ENCODE measurements at regions not wholly inside any gene's neighbourhood (a gene's known extent, or its start where the extent isn't known, plus 50 kb on each side); places are given as distances from the start of the nearest gene placed in this dataset.

GRCh38 chr5:5954275-5954598 is 424.1 kb downstream of the MED10 start:
- ATAC-seq: no peak
- Histone ChIP-seq H3K9me3 (peaks cover 8% of the 10 kb centered on the region), H3K36me3 (ENCODE audit: low read depth) (no peaks in the 10 kb centered on the region), H3K4me1 (ENCODE audit: low read depth) (no peaks in the 10 kb centered on the region), H3K4me3 (no peak overlapping the region)
- TF ChIP-seq CTCF (IDR thresholded peaks at IDR 0.05): no peak
- no peak for DNase-seq
- intact Hi-C loops (cut with DNase I, micrococcal nuclease): no loop called here

GRCh38 chr5:5953584-5954274 is 424.6 kb downstream of the MED10 start:
- Histone ChIP-seq H3K9me3 (peaks cover 8% of the 10 kb centered on the region), H3K36me3 (ENCODE audit: low read depth) (no peaks in the 10 kb centered on the region), H3K4me1 (ENCODE audit: low read depth) (no peaks in the 10 kb centered on the region), H3K4me3 (no peak overlapping the region)
- TF ChIP-seq CTCF (IDR thresholded peaks at IDR 0.05): no peak
- DNase-seq (no peak), ATAC-seq (no peak)
- intact Hi-C loops (cut with DNase I, micrococcal nuclease): no loop called here

GRCh38 chr5:5951953-5952352 is 426.4 kb downstream of the MED10 start:
- no peak for DNase-seq
- Histone ChIP-seq H3K9me3 (no peaks in the 10 kb centered on the region), H3K4me3 (no peak overlapping the region), H3K4me1 (ENCODE audit: low read depth) (no peaks in the 10 kb centered on the region), H3K36me3 (ENCODE audit: low read depth) (no peaks in the 10 kb centered on the region)
- TF ChIP-seq CTCF (IDR thresholded peaks at IDR 0.05): no peak
- no peak for ATAC-seq
- intact Hi-C loops (cut with DNase I, micrococcal nuclease): no loop called here

GRCh38 chr5:5950658-5951057 is 427.7 kb downstream of the MED10 start:
- Histone ChIP-seq H3K4me3 (no peak overlapping the region), H3K9me3 (no peaks in the 10 kb centered on the region), H3K36me3 (ENCODE audit: low read depth) (no peaks in the 10 kb centered on the region), H3K4me1 (ENCODE audit: low read depth) (no peaks in the 10 kb centered on the region)
- TF ChIP-seq CTCF (IDR thresholded peaks at IDR 0.05): no peak
- intact Hi-C loops (cut with DNase I, micrococcal nuclease): no loop called here
- DNase-seq (no peak), ATAC-seq (no peak)

GRCh38 chr5:5941486-5941885 is 436.9 kb downstream of the MED10 start:
- ATAC-seq: no peak
- Histone ChIP-seq H3K36me3 (ENCODE audit: low read depth) (no peaks in the 10 kb centered on the region), H3K9me3 (no peaks in the 10 kb centered on the region), H3K4me1 (ENCODE audit: low read depth) (no peaks in the 10 kb centered on the region), H3K4me3 (no peak overlapping the region)
- no peak for TF ChIP-seq CTCF (IDR thresholded peaks at IDR 0.05)
- DNase-seq: no peak
- intact Hi-C loops (cut with DNase I, micrococcal nuclease): no loop called here

All from mucosa of descending colon (tissue), 3 donors.